Chondrocyte (in vitro differentiated cells): ENCODE measurements at regions not wholly inside any gene's neighbourhood (a gene's known extent, or its start where the extent isn't known, plus 50 kb on each side); places are given as distances from the start of the nearest gene placed in this dataset.
"Not testable (repeated sequence)": the region's sequence is repeated elsewhere in the genome, so short reads cannot be mapped to it uniquely, and the experiment has no call there.

Experiments
- DNase-seq: peaks from one replicate; pipeline ENCODE4 v3.0.0; 2021; ENCODE audit warnings: mixed read lengths, low spot score
- H3K27ac Mint-ChIP-seq: one replicate; pipeline ENCODE4 v1.8.0; 2021; ENCODE audit warnings: mild to moderate bottlenecking, moderate library complexity, mixed read lengths; ENCODE audit not compliant: unreplicated experiment
- H3K27me3 Mint-ChIP-seq: 2 replicates; pipeline ENCODE4 v1.8.0; 2021; ENCODE audit warnings: low read depth, mixed read lengths
- H3K36me3 Mint-ChIP-seq: 2 replicates; pipeline ENCODE4 v1.8.0; 2021; ENCODE audit warnings: low read depth, mixed read lengths
- H3K4me1 Mint-ChIP-seq: 2 replicates; pipeline ENCODE4 v1.8.0; 2021; ENCODE audit warnings: low read depth, mild to moderate bottlenecking, mixed read lengths
- H3K4me3 Mint-ChIP-seq: one replicate; pipeline ENCODE4 v1.8.0; 2021; ENCODE audit warnings: mild to moderate bottlenecking, moderate library complexity, mixed read lengths; ENCODE audit not compliant: unreplicated experiment
- H3K9me3 Mint-ChIP-seq: 2 replicates; pipeline ENCODE4 v1.8.0; 2021; ENCODE audit warnings: low read depth, mixed read lengths
- TF ChIP-seq, protein P1 (sequence below): fragments of 200-600 bp; sonication (generic); IDR thresholded peaks from 2 replicates; pipeline ENCODE4 v1.5.0; 2021; ENCODE audit warnings: antibody characterized with exemption, mild to moderate bottlenecking, moderate library complexity

DNA sequence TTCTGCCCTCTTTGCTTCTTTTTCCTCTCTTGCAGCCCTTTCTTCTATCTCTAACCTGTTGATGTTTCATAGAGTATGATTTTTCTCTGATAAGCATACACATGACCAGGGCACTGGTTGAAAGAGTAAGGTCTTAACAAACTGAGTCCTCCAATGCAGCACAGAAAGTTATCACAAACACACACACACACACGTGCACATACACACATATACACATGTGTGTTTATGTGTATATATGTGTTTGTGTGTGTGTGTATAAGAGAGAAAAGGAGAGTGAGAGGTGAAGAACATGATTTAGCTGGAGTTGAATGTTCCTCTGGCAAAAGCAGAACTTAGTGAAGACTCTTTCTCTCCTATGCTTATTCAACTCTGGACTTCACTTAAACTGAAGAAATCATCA lies 130.0 kb downstream of the KLF6 start:
- H3K36me3 Mint-ChIP-seq = no peaks in the 10 kb centered on the region
- H3K4me1 Mint-ChIP-seq = peaks cover 8% of the 10 kb centered on the region
- no peak for DNase-seq
- H3K9me3 Mint-ChIP-seq = no peaks in the 10 kb centered on the region
- no peaks in the 10 kb centered on the region for H3K27me3 Mint-ChIP-seq
- H3K4me3 Mint-ChIP-seq = no peak overlapping the region
- no peak overlapping the region for H3K27ac Mint-ChIP-seq
- TF ChIP-seq, protein P1, sequence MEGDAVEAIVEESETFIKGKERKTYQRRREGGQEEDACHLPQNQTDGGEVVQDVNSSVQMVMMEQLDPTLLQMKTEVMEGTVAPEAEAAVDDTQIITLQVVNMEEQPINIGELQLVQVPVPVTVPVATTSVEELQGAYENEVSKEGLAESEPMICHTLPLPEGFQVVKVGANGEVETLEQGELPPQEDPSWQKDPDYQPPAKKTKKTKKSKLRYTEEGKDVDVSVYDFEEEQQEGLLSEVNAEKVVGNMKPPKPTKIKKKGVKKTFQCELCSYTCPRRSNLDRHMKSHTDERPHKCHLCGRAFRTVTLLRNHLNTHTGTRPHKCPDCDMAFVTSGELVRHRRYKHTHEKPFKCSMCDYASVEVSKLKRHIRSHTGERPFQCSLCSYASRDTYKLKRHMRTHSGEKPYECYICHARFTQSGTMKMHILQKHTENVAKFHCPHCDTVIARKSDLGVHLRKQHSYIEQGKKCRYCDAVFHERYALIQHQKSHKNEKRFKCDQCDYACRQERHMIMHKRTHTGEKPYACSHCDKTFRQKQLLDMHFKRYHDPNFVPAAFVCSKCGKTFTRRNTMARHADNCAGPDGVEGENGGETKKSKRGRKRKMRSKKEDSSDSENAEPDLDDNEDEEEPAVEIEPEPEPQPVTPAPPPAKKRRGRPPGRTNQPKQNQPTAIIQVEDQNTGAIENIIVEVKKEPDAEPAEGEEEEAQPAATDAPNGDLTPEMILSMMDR = no peak

DNA sequence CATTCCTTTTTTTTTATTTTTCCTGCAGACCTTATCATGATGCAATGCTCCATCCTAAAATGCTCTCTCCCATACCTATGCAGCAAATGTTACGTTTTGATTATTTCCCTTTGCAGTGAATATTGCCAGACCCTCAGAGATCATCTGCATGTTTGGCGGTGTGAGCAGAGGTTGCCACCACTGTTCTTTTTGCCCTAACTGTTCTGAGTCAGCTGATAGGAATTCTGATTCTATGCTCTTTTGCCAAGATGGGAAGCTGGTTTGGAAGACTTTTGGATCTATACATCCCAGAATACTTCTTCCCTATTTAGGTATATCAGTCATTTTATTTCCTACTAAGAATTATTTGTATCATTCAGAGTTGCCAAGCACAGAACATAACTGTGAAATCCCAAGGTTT lies 130.5 kb downstream of the KLF6 start:
- no peaks in the 10 kb centered on the region for H3K36me3 Mint-ChIP-seq
- TF ChIP-seq, protein P1 = no peak
- DNase-seq = no peak
- H3K4me1 Mint-ChIP-seq = peaks cover 8% of the 10 kb centered on the region
- no peaks in the 10 kb centered on the region for H3K9me3 Mint-ChIP-seq
- peak overlapping the region; percentile 41 for H3K27ac Mint-ChIP-seq
- no peak overlapping the region for H3K4me3 Mint-ChIP-seq
- no peaks in the 10 kb centered on the region for H3K27me3 Mint-ChIP-seq

DNA sequence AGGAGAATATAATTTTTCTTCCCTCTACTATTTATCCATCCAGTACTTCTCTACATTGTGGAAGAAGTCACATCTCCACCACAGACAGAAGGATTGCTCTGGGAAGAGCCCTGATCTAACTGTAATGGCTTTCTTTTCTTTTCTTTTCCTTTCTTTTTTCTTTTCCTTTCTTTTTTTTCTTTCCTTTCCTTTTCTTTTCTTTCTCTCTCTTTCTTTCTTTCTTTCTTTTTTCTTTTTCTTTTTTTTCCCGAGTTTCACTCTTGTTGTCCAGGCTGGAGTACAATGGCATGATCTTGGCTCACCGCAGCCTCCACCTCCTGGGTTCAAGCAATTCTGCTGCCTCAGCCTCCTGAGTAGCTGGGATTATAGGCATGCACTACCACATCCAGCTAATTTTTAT lies 131.7 kb downstream of the KLF6 start:
- not testable (repeated sequence) for H3K9me3 Mint-ChIP-seq, H3K4me3 Mint-ChIP-seq, H3K4me1 Mint-ChIP-seq, H3K27me3 Mint-ChIP-seq, H3K36me3 Mint-ChIP-seq, DNase-seq, H3K27ac Mint-ChIP-seq

DNA sequence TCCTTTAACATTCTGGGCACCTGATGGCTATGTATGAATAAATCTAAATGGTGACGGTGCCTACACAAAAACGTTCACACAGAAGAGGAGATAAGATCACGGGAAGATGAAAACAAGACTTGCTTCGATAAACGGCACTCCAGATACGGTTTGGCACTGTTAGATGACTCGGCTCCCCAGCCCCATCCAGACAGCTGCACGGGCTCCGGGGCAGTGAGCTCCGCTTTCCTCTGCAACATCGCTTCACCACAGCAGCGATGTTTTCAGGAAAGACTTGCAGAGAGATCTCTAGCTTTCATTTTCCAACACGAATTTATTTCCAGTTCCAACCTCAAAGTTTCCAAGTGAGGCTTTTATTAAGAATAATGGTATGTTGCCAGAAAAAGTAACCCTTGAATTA lies 132.1 kb downstream of the KLF6 start:
- TF ChIP-seq, protein P1 = no peak

DNA sequence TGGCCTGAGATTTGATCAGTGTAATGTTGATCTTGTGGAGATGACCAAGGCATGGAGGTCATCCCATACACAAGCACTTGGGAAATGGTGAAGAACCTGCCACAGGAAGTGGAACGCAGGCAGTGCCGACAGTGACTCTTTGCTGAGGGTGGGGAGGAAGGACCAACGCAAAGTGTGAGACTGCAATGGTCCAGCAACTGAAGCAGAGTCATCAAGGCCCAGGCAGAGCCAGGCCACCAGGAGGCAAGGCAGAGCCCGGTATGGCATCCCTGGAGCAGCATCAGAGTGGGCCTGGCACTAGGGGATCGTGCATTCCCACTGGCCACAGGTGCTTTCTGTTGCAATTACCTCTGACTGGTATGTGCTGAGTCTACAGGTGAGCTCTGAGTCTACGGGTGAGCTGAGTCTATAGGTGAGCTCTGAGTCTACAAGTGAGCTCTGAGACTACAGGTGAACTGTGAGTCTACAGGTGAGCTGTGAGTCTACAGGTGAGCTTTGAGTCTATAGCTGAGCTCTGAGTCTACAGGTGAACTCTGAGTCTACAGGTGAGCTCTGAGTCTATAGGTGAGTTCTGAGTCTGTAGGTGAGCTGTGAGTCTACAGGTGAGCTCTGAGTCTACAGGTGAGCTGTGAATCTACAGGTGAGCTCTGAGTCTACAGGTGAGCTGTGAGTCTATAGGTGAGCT lies 132.9 kb downstream of the KLF6 start:
- H3K4me1 Mint-ChIP-seq = peaks cover 8% of the 10 kb centered on the region
- no peaks in the 10 kb centered on the region for H3K36me3 Mint-ChIP-seq
- no peak overlapping the region for H3K27ac Mint-ChIP-seq
- no peak overlapping the region for H3K4me3 Mint-ChIP-seq
- no peaks in the 10 kb centered on the region for H3K9me3 Mint-ChIP-seq
- no peaks in the 10 kb centered on the region for H3K27me3 Mint-ChIP-seq
- DNase-seq = no peak
- TF ChIP-seq, protein P1 = no peak

More for the DNA sequence above, 132.1 kb downstream of the KLF6 start:
- Mint-ChIP-seq H3K36me3 (no peaks in the 10 kb centered on the region), H3K27me3 (no peaks in the 10 kb centered on the region), H3K4me1 (peaks cover 8% of the 10 kb centered on the region), H3K27ac (no peak overlapping the region), H3K9me3 (no peaks in the 10 kb centered on the region), H3K4me3 (no peak overlapping the region)
- DNase-seq = no peak

DNA sequence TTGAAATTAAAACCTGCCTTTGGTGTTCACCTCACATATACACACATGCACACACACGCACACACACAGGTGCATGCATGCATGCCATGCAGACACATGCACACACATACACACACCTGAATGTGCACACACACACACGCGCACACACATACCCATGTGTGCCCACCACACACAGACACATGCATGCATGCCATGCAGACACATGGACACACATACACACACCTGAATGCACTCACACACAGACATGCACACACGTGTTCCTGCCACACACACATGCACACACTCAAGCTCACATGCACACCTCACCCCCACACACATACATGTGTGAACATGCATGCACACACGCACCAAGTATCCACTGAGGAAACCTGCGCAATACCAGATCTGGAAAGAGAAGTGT lies 136.4 kb downstream of the KLF6 start:
- no peaks in the 10 kb centered on the region for H3K36me3 Mint-ChIP-seq
- TF ChIP-seq, protein P1 = no peak
- no peak for DNase-seq
- H3K4me1 Mint-ChIP-seq = no peaks in the 10 kb centered on the region
- no peak overlapping the region for H3K27ac Mint-ChIP-seq
- no peaks in the 10 kb centered on the region for H3K9me3 Mint-ChIP-seq
- H3K27me3 Mint-ChIP-seq = no peaks in the 10 kb centered on the region
- no peak overlapping the region for H3K4me3 Mint-ChIP-seq
